HCT116 (cell line): ENCODE measurements at regions not wholly inside any gene's neighbourhood (a gene's known extent, or its start where the extent isn't known, plus 50 kb on each side); places are given as distances from the start of the nearest gene placed in this dataset.

Source experiments
- ATAC-seq: fragments of 200-7000 bp; cut with Tn5 transposase; 2 replicates; pipeline ENCODE4 v1.9.1; 2020; ENCODE audit warnings: mild to moderate bottlenecking, moderate library complexity
- BruUV-seq: library from RNA; stranded (reverse); fragments of 400-500 nt; replicated peaks from 2 replicates; lab custom pipeline; 2021; lab: Mats Ljungman, UMichigan
- CTCF ChIA-PET: fragments of 300-600 bp; sonication (Branson Sonifier 250); formaldehyde crosslinking; loops from one replicate; lab custom pipeline; 2021; ENCODE audit warnings: antibody characterized with exemption; lab: Charles Lee
- POLR2A ChIA-PET: fragments of 300-600, 350-600 bp; sonication (Branson Sonifier 250); formaldehyde crosslinking; loops from one replicate; lab custom pipeline; 2021; ENCODE audit warnings: antibody characterized with exemption; lab: Charles Lee
- RAD21 ChIA-PET, 2 experiments: fragments of 300-600 bp; sonication (Branson Sonifier 250); formaldehyde crosslinking; loops; one replicate each; lab custom pipeline; 2023; ENCODE audit warnings: low total read pairs in 2 of 2; ENCODE audit not compliant: uncharacterized antibody in 2 of 2, unreplicated experiment in 2 of 2, low non-redundant PET in 1 of 2; lab: Charles Lee
- DNase-seq: peaks from one replicate; pipeline ENCODE4 v3.0.0-alpha.2; 2010; ENCODE audit warnings: low read depth, low spot score
- H2AFZ ChIP-seq: fragments of 200-600 bp; shearing (Covaris generic), sonication (generic); 2 replicates; pipeline ENCODE4 v1.6.1; 2017; ENCODE audit warnings: low read depth, mixed run types, mixed read lengths, antibody characterized with exemption, low read length; ENCODE audit not compliant: poor library complexity, severe bottlenecking
- H3K27ac ChIP-seq: 2 replicates; pipeline ENCODE4 v1.5.1; 2012; ENCODE audit warnings: low read depth, low read length
- H3K27me3 ChIP-seq: fragments of 200-600 bp; sonication (generic); 2 replicates; pipeline ENCODE4 v1.6.1; 2016; ENCODE audit warnings: mixed run types, low read length, mixed read lengths; ENCODE audit not compliant: insufficient read depth
- H3K36me3 ChIP-seq, 2 experiments: fragments of 200-500 bp in 1 of 2; fragments of 200-600 bp in 1 of 2; sonication (Bioruptor generic) in 1 of 2; sonication (generic) in 1 of 2; 2 replicates each; pipeline versions ENCODE4 v1.5.1 to v1.6.1; 2014 to 2016; ENCODE audit warnings: low read length in 2 of 2, inconsistent platforms in 1 of 2, mixed read lengths in 1 of 2, mixed run types in 1 of 2; ENCODE audit not compliant: insufficient read depth in 2 of 2, control insufficient read depth in 1 of 2
- H3K4me1 ChIP-seq, 2 experiments: fragments of 200-600 bp in 1 of 2; sonication (generic) in 1 of 2; 2 replicates each; pipeline versions ENCODE4 v1.5.1 to v1.6.1; 2012 to 2017; ENCODE audit warnings: low read length in 2 of 2, inconsistent platforms in 1 of 2, mild to moderate bottlenecking in 1 of 2, mixed read lengths in 1 of 2, mixed run types in 1 of 2, moderate library complexity in 1 of 2; ENCODE audit not compliant: insufficient read depth in 2 of 2, control insufficient read depth in 1 of 2
- H3K4me2 ChIP-seq: fragments of 200-600 bp; sonication (generic); 2 replicates; pipeline ENCODE4 v1.6.1; 2017; ENCODE audit warnings: mixed run types, low read length, mixed read lengths
- H3K4me3 ChIP-seq, 2 experiments: fragments of 200-600 bp in 1 of 2; sonication (generic) in 1 of 2; replicated peaks in 1 of 2; 2 replicates each; pipeline ENCODE4 v1.5.1; 2011 to 2016; ENCODE audit warnings: low read length in 2 of 2, control low read depth in 1 of 2, low read depth in 1 of 2, mild to moderate bottlenecking in 1 of 2, mixed read lengths in 1 of 2, mixed run types in 1 of 2
- H3K79me2 ChIP-seq: fragments of 200-600 bp; sonication (generic); 2 replicates; pipeline ENCODE4 v1.6.1; 2017; ENCODE audit warnings: mild to moderate bottlenecking, mixed run types, low read length, moderate library complexity, mixed read lengths; ENCODE audit not compliant: insufficient read depth
- H3K9ac ChIP-seq: fragments of 200-600 bp; sonication (generic); 2 replicates; pipeline ENCODE4 v1.6.1; 2016; ENCODE audit warnings: low read length, mixed read lengths
- H3K9me2 ChIP-seq: fragments of 200-600 bp; sonication (generic), shearing (Covaris generic); 2 replicates; pipeline ENCODE4 v1.6.1; 2017; ENCODE audit warnings: mixed run types, mild to moderate bottlenecking, moderate library complexity; ENCODE audit not compliant: insufficient read depth
- H3K9me3 ChIP-seq, 2 experiments: fragments of 200-500 bp in 1 of 2; fragments of 200-600 bp in 1 of 2; sonication (Bioruptor generic) in 1 of 2; sonication (generic) in 1 of 2; 2 replicates each; pipeline ENCODE4 v1.6.1; 2014 to 2017; ENCODE audit warnings: low read length in 2 of 2, mixed read lengths in 2 of 2, inconsistent platforms in 1 of 2, low read depth in 1 of 2, mild to moderate bottlenecking in 1 of 2, mixed run types in 1 of 2, moderate library complexity in 1 of 2; ENCODE audit not compliant: control insufficient read depth in 1 of 2, insufficient read depth in 1 of 2
- H4K20me1 ChIP-seq: fragments of 200-600 bp; sonication (generic), shearing (Covaris generic); 2 replicates; pipeline ENCODE4 v1.6.1; 2017; ENCODE audit warnings: mixed run types, mild to moderate bottlenecking, moderate library complexity; ENCODE audit not compliant: insufficient read depth
- CEBPB ChIP-seq: IDR thresholded peaks from 2 replicates; pipeline ENCODE4 v1.6.1; 2012; ENCODE audit warnings: low read depth
- ELF1 ChIP-seq: IDR thresholded peaks from 2 replicates; pipeline ENCODE4 v1.6.1; 2012; ENCODE audit warnings: low read depth, borderline replicate concordance
- EZH2 ChIP-seq: fragments of 200-600 bp; sonication (generic); IDR thresholded peaks from 2 replicates; pipeline ENCODE4 v1.6.1; 2017; ENCODE audit warnings: antibody characterized with exemption, mixed run types
- FOSL1 ChIP-seq: IDR thresholded peaks from 2 replicates; pipeline ENCODE4 v1.6.1; 2012; ENCODE audit warnings: low read depth
- JUND ChIP-seq: IDR thresholded peaks from 2 replicates; pipeline ENCODE4 v1.6.1; 2012
- SP1 ChIP-seq: IDR thresholded peaks from 2 replicates; pipeline ENCODE4 v1.6.1; 2012; ENCODE audit warnings: low read depth
- SRF ChIP-seq: IDR thresholded peaks from 2 replicates; pipeline ENCODE4 v1.6.1; 2012; ENCODE audit warnings: low read depth
- YY1 ChIP-seq: IDR thresholded peaks from 2 replicates; pipeline ENCODE4 v1.6.1; 2011; ENCODE audit warnings: low read length, low read depth, moderate library complexity, mild to moderate bottlenecking; ENCODE audit not compliant: insufficient replicate concordance; ENCODE audit errors: extremely low read depth
- intact Hi-C: fragments of 100-400 bp; cut with micrococcal nuclease; formaldehyde crosslinking; loops from 2 replicates; pipeline ENCODE4 v1.10.0; 2022
- TF ChIP-seq, protein P1 (sequence below): IDR thresholded peaks from 2 replicates; pipeline ENCODE4 v1.6.1; 2011; ENCODE audit warnings: mild to moderate bottlenecking, low read length, moderate library complexity; ENCODE audit not compliant: insufficient replicate concordance; ENCODE audit errors: extremely low read depth
- TF ChIP-seq, protein P2 (sequence below), 3 experiments: fragments of 200-600 bp in 1 of 3; sonication (generic) in 1 of 3; IDR thresholded peaks in 2 of 3; conservative IDR thresholded peaks in 1 of 3; 2 replicates each; pipeline ENCODE4 v1.5.1; 2012 to 2017; ENCODE audit warnings: low read depth in 2 of 3, low read length in 2 of 3, antibody characterized with exemption in 1 of 3, borderline replicate concordance in 1 of 3, control low read depth in 1 of 3, mild to moderate bottlenecking in 1 of 3, mixed read lengths in 1 of 3, mixed run types in 1 of 3, moderate library complexity in 1 of 3; ENCODE audit not compliant: insufficient read depth in 1 of 3

DNA sequence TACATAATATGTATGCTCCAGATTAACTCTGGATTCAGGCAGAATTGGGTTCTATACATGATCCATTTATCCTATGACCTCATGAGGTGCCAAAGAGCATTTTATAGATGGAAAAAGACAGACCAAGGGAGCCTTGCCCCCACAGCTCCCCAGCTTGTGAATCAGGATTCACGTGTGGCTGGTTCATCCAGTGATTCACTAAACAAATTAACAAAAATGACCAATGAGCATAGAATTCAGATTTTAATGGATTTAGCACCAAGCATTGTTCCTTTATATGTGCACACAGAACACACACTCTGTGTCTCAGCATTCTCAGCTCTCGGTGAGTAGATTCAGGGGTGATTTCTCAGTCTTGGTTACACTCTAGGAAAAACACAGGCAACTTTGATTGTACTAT is 51.7 kb upstream of the BARHL2 start:
- ChIA-PET RAD21 (no interaction called here), CTCF (no interaction called here), POLR2A (no interaction called here)
- H3K4me1 ChIP-seq: no peaks in the 10 kb centered on the region
- no peak overlapping the region for H3K4me3 ChIP-seq
- ATAC-seq (no peak), DNase-seq (no peak)
- H3K36me3 ChIP-seq: no peaks in the 10 kb centered on the region
- no peaks in the 10 kb centered on the region for H3K9me2 ChIP-seq
- no peaks in the 10 kb centered on the region for H3K9me3 ChIP-seq
- BruUV-seq: no TSS peak
- no peak overlapping the region for H3K4me2 ChIP-seq
- no peak overlapping the region for H3K9ac ChIP-seq
- no peaks in the 10 kb centered on the region for H3K79me2 ChIP-seq
- TF ChIP-seq, protein P1, sequence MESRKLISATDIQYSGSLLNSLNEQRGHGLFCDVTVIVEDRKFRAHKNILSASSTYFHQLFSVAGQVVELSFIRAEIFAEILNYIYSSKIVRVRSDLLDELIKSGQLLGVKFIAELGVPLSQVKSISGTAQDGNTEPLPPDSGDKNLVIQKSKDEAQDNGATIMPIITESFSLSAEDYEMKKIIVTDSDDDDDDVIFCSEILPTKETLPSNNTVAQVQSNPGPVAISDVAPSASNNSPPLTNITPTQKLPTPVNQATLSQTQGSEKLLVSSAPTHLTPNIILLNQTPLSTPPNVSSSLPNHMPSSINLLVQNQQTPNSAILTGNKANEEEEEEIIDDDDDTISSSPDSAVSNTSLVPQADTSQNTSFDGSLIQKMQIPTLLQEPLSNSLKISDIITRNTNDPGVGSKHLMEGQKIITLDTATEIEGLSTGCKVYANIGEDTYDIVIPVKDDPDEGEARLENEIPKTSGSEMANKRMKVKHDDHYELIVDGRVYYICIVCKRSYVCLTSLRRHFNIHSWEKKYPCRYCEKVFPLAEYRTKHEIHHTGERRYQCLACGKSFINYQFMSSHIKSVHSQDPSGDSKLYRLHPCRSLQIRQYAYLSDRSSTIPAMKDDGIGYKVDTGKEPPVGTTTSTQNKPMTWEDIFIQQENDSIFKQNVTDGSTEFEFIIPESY: no peak
- no peak for TF ChIP-seq YY1
- no peak for TF ChIP-seq JUND
- no peak overlapping the region for H2AFZ ChIP-seq
- H3K27ac ChIP-seq: no peak overlapping the region
- intact Hi-C loops: no loop called here
- no peaks in the 10 kb centered on the region for H3K27me3 ChIP-seq
- no peaks in the 10 kb centered on the region for H4K20me1 ChIP-seq

DNA sequence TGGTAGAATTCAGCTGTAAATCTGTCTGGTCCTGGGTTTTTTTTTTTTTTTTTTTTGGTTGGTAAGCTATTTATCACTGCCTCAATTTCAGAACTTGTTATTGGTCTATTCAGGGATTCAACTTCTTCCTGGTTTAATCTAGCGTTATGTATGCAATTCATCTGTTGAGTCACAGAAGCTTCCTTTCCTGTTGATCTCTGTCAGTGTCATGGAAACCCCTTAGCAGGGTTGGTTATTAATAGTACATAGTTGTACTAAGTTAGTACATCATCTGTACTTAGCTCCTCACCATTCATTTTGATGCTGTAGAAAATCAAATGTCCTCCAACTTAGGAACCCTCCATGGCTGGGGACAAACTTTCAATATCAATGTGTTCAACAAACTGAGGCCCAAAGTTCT is 51.0 kb upstream of the BARHL2 start:
- Histone ChIP-seq H3K4me2 (no peak overlapping the region), H4K20me1 (no peaks in the 10 kb centered on the region), H3K4me1 (no peaks in the 10 kb centered on the region), H3K36me3 (no peaks in the 10 kb centered on the region), H3K79me2 (no peaks in the 10 kb centered on the region), H2AFZ (no peak overlapping the region), H3K9ac (no peak overlapping the region), H3K27me3 (no peaks in the 10 kb centered on the region), H3K4me3 (no peak overlapping the region), H3K27ac (no peak overlapping the region), H3K9me2 (no peaks in the 10 kb centered on the region), H3K9me3 (no peaks in the 10 kb centered on the region)
- no peak for TF ChIP-seq EZH2
- TF ChIP-seq SRF: no peak
- TF ChIP-seq, protein P2, sequence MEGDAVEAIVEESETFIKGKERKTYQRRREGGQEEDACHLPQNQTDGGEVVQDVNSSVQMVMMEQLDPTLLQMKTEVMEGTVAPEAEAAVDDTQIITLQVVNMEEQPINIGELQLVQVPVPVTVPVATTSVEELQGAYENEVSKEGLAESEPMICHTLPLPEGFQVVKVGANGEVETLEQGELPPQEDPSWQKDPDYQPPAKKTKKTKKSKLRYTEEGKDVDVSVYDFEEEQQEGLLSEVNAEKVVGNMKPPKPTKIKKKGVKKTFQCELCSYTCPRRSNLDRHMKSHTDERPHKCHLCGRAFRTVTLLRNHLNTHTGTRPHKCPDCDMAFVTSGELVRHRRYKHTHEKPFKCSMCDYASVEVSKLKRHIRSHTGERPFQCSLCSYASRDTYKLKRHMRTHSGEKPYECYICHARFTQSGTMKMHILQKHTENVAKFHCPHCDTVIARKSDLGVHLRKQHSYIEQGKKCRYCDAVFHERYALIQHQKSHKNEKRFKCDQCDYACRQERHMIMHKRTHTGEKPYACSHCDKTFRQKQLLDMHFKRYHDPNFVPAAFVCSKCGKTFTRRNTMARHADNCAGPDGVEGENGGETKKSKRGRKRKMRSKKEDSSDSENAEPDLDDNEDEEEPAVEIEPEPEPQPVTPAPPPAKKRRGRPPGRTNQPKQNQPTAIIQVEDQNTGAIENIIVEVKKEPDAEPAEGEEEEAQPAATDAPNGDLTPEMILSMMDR (IDR thresholded peaks at IDR 0.05 in 2 of 3, conservative IDR thresholded peaks at IDR 0.05 in 1 of 3; ENCODE audit: borderline replicate concordance in 1 of 3, insufficient read depth in 1 of 3, low read depth in 2 of 3, low read length in 2 of 3): no peak
- TF ChIP-seq SP1: no peak
- TF ChIP-seq FOSL1: no peak
- TF ChIP-seq CEBPB: no peak
- TF ChIP-seq ELF1: no peak
- ChIA-PET RAD21 (no interaction called here), CTCF (no interaction called here), POLR2A (no interaction called here)
- DNase-seq: no peak
- no peak for ATAC-seq
- intact Hi-C loops: no loop called here
- BruUV-seq: no TSS peak
